NCI-H748 (cell line): ENCODE measurements at regions not wholly inside any gene's neighbourhood (a gene's known extent, or its start where the extent isn't known, plus 50 kb on each side); places are given as distances from the start of the nearest gene placed in this dataset.

ENCODE experiments used
- DNase-seq: peaks from one replicate; lab custom pipeline; 2025; ENCODE audit not compliant: unreplicated experiment; lab: John Stamatoyannopoulos, UW

DNA sequence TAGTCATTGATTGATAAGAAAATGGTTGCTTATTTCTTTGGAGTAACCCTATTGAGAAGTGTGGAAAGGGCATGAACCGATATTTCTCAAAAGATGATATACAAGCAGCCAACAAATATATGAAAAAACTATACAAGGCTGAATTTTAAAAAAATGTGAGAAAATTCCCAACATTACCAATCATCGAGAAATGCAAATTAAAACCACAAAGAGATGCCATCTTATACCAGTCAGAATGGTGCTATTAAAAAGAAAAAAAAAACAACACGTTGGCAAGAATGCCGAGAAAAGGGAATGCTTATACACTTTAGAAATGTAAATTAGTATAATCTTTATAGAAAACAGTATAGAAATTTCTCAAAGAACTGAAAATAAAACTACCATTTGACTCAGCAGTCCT, 77.7 kb upstream of the ROBO1 start:
- no peak for DNase-seq

DNA sequence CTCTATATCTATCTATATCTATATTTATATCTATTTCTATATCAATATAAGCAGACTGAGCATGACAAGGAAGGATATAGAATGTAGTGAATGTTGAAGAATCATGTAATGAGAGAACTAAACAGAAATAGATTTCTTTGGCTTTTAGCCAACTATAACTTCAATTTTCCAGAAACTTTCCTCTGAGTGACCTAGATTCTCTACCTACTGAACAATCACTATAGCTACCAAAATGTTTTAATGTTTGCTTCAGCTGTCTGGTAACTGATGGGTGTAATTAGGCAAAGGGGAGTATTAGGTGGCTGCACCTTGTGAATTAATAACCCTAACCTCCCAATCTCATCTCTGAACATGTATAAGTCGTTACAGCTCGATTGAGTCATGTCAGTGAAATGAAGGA, 76.4 kb upstream of the ROBO1 start:
- no peak for DNase-seq

- DNase-seq = no peak
Measured at GRCh38 chr3:79843180-79843579, 75.4 kb upstream of the ROBO1 start.

DNA sequence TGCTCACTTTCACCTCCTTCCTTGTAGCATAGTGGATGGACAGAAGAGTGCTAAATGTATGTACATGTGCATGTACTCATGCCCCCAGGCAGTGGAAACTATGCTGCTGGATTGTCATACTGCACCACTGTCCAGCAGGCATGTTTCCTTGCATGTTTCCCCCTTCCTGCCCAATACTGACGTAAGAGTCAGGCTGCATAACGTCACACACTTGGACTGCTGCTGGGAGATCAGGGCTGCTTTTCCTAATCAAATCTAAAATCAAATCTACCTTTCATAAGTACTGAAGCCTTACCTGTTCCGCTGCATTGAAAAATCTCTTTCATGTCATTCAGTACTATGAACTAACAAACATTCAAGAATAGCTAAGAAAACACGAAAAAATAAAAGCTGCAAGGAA, 67.9 kb upstream of the ROBO1 start:
- DNase-seq = no peak

DNA sequence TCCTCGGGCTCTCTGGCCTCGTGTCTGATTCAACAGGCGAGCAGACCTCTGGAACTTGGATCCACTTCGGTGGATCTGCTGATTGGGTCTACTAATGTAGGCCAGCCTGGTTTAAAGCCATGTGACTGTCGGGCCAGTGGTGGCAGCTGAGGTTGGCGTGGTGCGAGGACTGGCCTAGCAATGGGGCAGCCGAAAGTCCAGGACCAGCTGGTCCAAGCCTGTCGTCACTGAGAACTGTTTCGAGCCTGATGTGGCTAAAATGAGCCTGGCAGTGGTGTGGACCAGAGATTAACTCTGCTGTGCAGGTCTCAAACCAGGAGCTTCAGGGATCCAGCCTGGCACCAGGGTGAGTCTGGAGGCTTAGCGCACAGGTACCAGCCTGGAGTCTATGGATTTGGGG, 56.4 kb upstream of the ROBO1 start:
- DNase-seq = no peak

DNA sequence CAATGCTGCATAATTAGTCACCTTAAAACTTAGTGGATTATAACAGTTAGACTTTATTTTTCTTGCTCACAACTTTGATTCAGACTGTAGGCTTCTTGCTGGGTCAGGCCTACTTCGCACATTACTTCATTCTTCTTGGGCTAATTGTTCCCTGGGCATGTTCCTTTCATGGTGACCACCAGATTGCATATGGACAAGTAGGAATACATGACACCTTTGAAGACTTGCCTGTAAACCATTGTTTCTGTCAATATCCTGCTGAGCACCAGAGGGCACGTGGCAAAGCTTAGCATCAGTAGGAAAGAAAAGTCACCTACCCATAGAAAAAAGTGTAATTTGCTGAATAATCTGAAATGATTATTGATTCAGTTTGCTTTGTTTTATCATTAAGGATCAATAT, 54.3 kb upstream of the ROBO1 start:
- DNase-seq = no peak

DNA sequence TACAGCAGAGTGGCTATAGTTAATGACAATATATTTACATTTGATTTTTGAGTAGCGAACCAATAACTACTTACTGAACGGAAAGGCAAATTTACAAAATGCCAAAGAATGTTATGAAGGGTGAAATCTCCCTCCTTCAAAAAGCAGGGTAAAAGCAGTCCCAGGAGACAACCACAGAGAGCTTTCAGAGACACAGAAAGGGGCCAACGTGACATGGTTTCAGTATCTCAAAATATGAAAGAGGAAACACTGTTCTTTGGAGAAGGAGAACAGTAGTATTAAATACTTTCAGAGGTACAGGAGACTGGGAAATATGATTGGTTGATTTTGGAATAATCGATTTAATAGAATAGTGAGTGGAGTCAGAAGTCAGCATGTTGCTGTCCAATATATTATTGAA, 52.3 kb upstream of the ROBO1 start:
- DNase-seq = no peak

GRCh38 chr3:79818015-79818414, 50.2 kb upstream of the ROBO1 start:
- no peak for DNase-seq
